ENCODE measurements at regions not wholly inside any gene's neighbourhood (a gene's known extent, or its start where the extent isn't known, plus 50 kb on each side); places are given as distances from the start of the nearest gene placed in this dataset.

DNA sequence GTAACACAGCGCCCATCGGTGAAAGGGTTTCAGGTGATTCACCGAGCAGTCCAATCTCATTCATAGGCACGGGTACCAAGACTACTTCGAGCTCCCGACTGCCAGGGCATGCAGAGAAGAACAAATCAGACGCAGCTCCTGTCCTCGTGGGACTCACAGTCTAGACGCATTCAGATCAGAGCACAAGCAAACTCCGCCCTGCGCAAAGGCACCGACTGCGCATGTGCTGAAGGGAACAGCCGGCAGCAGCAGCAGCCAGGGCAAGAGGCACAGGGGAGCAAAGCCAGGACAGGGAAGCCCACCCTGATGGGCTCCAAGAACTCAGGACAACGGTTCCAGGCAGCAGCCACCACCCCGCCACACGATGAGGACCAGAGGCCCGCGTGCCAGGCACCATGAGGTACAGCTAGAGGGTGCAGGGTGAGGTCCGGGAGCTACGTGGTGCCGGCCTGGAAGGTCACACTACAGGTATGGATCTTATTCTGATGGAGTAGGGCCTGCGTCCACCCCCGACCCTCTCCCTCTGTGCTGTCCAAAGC, 315.7 kb downstream of the FOXL1 start:
- intact Hi-C loops (cut with DNase I): no loop called here
- Histone ChIP-seq H3K27me3 (no peaks in the 10 kb centered on the region), H3K4me3 (no peak overlapping the region), H3K9me3 (no peaks in the 10 kb centered on the region), H3K4me1 (ENCODE audit: insufficient read depth) (no peaks in the 10 kb centered on the region), H3K27ac (no peak overlapping the region), H3K36me3 (no peaks in the 10 kb centered on the region)
- 86 to 92% (median 87%) methylated on average over 24 of the region's 24 CpGs for WGBS, 3 donors
- DNase-seq: no peak
- TF ChIP-seq, protein P1, sequence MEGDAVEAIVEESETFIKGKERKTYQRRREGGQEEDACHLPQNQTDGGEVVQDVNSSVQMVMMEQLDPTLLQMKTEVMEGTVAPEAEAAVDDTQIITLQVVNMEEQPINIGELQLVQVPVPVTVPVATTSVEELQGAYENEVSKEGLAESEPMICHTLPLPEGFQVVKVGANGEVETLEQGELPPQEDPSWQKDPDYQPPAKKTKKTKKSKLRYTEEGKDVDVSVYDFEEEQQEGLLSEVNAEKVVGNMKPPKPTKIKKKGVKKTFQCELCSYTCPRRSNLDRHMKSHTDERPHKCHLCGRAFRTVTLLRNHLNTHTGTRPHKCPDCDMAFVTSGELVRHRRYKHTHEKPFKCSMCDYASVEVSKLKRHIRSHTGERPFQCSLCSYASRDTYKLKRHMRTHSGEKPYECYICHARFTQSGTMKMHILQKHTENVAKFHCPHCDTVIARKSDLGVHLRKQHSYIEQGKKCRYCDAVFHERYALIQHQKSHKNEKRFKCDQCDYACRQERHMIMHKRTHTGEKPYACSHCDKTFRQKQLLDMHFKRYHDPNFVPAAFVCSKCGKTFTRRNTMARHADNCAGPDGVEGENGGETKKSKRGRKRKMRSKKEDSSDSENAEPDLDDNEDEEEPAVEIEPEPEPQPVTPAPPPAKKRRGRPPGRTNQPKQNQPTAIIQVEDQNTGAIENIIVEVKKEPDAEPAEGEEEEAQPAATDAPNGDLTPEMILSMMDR (IDR thresholded peaks at IDR 0.05): no peak
- TF ChIP-seq POLR2A (IDR thresholded peaks at IDR 0.05): no peak
- no peak for TF ChIP-seq EP300 (IDR thresholded peaks at IDR 0.05)

- DNase-seq: no peak
- H3K4me3 ChIP-seq: no peak overlapping the region
- no peaks in the 10 kb centered on the region for H3K27me3 ChIP-seq
- intact Hi-C loops (cut with DNase I): no loop called here
- 72 to 86% (median 78%) methylated on average over 15 of the region's 15 CpGs for WGBS, 3 donors
- no peaks in the 10 kb centered on the region for H3K36me3 ChIP-seq
- no peaks in the 10 kb centered on the region for H3K9me3 ChIP-seq
- no peak overlapping the region for H3K27ac ChIP-seq
- no peak for TF ChIP-seq POLR2A (IDR thresholded peaks at IDR 0.05)
- TF ChIP-seq, protein P1 (IDR thresholded peaks at IDR 0.05): no peak
- TF ChIP-seq EP300 (IDR thresholded peaks at IDR 0.05): no peak
- no peaks in the 10 kb centered on the region for H3K4me1 ChIP-seq (ENCODE audit: insufficient read depth)
These were observed 316.6 kb downstream of the FOXL1 start for GRCh38 chr16:86894925-86895324.

DNA sequence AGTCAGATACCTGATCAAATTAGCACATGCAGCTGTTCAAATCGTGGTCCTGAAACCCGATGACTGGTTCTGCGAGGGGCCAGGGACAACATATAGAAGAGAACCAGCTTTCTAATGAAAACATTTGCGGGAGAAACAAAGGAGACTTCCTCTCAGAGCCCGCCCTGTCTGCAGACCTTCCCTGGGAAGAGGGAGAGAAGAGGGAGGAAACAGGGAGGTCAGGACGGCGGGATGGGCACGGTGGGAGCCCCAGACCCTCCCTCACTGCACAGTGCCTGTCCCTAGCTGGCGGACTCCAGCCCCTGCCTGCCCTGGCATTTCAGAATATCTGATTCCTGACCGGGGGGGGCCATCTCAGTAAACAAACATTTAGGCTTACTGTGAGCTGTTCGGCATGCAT, 317.3 kb downstream of the FOXL1 start:
- Histone ChIP-seq H3K9me3 (no peaks in the 10 kb centered on the region), H3K27me3 (no peaks in the 10 kb centered on the region), H3K27ac (no peak overlapping the region), H3K36me3 (no peaks in the 10 kb centered on the region), H3K4me1 (ENCODE audit: insufficient read depth) (no peaks in the 10 kb centered on the region), H3K4me3 (no peak overlapping the region)
- intact Hi-C loops (cut with DNase I): no loop called here
- WGBS, 3 donors: 21 to 40% (median 28%) methylated on average over 11 of the region's 11 CpGs
- no peak for DNase-seq
- TF ChIP-seq POLR2A (IDR thresholded peaks at IDR 0.05): no peak
- TF ChIP-seq EP300 (IDR thresholded peaks at IDR 0.05): no peak
- TF ChIP-seq, protein P1 (IDR thresholded peaks at IDR 0.05): no peak

- no peak for DNase-seq
- H3K27me3 ChIP-seq: no peaks in the 10 kb centered on the region
- no peak overlapping the region for H3K27ac ChIP-seq
- H3K36me3 ChIP-seq: no peaks in the 10 kb centered on the region
- peaks cover 2% of the 10 kb centered on the region for H3K4me1 ChIP-seq (ENCODE audit: insufficient read depth)
- 90 to 92% (median 90%) methylated on average over 9 of the region's 9 CpGs for WGBS, 3 donors
- no peak overlapping the region for H3K4me3 ChIP-seq
- TF ChIP-seq EP300 (IDR thresholded peaks at IDR 0.05): no peak
- TF ChIP-seq, protein P1 (IDR thresholded peaks at IDR 0.05): no peak
- TF ChIP-seq POLR2A (IDR thresholded peaks at IDR 0.05): no peak
- intact Hi-C loops (cut with DNase I): no loop called here
- no peaks in the 10 kb centered on the region for H3K9me3 ChIP-seq
These were observed 318.6 kb downstream of the FOXL1 start for GRCh38 chr16:86896976-86897375.

All from ovary (tissue), 7 donors.